ENCODE measurements at regions not wholly inside any gene's neighbourhood (a gene's known extent, or its start where the extent isn't known, plus 50 kb on each side); places are given as distances from the start of the nearest gene placed in this dataset.

GRCh38 chr1:88351960-88352359 lies 332.1 kb upstream of the PKN2 start:
- no peaks in the 10 kb centered on the region for H3K9me3 Mint-ChIP-seq
- H3K27ac Mint-ChIP-seq, result no peak overlapping the region
- no peak for DNase-seq
- no peaks in the 10 kb centered on the region for H3K36me3 Mint-ChIP-seq (ENCODE audit: low read depth)
- peaks cover 6% of the 10 kb centered on the region for H3K4me1 Mint-ChIP-seq
- H3K27me3 Mint-ChIP-seq (ENCODE audit: low read depth, poor library complexity), result peaks cover 4% of the 10 kb centered on the region
- TF ChIP-seq, protein P1, sequence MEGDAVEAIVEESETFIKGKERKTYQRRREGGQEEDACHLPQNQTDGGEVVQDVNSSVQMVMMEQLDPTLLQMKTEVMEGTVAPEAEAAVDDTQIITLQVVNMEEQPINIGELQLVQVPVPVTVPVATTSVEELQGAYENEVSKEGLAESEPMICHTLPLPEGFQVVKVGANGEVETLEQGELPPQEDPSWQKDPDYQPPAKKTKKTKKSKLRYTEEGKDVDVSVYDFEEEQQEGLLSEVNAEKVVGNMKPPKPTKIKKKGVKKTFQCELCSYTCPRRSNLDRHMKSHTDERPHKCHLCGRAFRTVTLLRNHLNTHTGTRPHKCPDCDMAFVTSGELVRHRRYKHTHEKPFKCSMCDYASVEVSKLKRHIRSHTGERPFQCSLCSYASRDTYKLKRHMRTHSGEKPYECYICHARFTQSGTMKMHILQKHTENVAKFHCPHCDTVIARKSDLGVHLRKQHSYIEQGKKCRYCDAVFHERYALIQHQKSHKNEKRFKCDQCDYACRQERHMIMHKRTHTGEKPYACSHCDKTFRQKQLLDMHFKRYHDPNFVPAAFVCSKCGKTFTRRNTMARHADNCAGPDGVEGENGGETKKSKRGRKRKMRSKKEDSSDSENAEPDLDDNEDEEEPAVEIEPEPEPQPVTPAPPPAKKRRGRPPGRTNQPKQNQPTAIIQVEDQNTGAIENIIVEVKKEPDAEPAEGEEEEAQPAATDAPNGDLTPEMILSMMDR (IDR thresholded peaks at IDR 0.05), result no peak
- H3K4me3 Mint-ChIP-seq, result no peak overlapping the region

- DNase-seq, result no peak
- peaks cover 6% of the 10 kb centered on the region for H3K4me1 Mint-ChIP-seq
- no peaks in the 10 kb centered on the region for H3K9me3 Mint-ChIP-seq
- no peak overlapping the region for H3K4me3 Mint-ChIP-seq
- TF ChIP-seq, protein P1 (IDR thresholded peaks at IDR 0.05), result no peak
- no peak overlapping the region for H3K27ac Mint-ChIP-seq
- no peaks in the 10 kb centered on the region for H3K36me3 Mint-ChIP-seq (ENCODE audit: low read depth)
- H3K27me3 Mint-ChIP-seq (ENCODE audit: low read depth, poor library complexity), result peaks cover 4% of the 10 kb centered on the region
These were observed 329.8 kb upstream of the PKN2 start for GRCh38 chr1:88354256-88354655.

DNA sequence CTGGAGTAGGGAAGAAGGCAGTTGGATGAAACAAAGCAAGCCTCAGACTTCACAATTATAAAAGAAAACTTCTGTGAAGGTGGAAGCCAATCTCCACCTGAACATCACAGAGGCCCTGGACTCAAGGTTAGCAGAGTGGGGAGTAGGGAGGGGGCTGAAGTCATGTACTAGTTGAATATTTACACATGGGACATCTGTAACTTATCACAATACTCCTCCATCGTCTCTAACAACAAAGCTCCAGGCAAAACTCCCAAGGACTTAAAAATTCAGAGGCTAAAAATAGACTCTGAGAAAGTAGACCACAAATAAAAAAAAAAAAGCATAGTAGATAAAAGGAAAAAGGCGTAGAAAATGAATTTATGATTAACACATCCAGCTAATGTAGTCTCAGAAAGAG lies 326.3 kb upstream of the PKN2 start:
- TF ChIP-seq, protein P1 (IDR thresholded peaks at IDR 0.05), result no peak
- H3K27ac Mint-ChIP-seq, result no peak overlapping the region
- DNase-seq, result no peak
- H3K9me3 Mint-ChIP-seq, result peaks cover 8% of the 10 kb centered on the region
- peaks cover 6% of the 10 kb centered on the region for H3K4me1 Mint-ChIP-seq
- no peak overlapping the region for H3K4me3 Mint-ChIP-seq
- H3K27me3 Mint-ChIP-seq (ENCODE audit: low read depth, poor library complexity), result no peaks in the 10 kb centered on the region
- no peaks in the 10 kb centered on the region for H3K36me3 Mint-ChIP-seq (ENCODE audit: low read depth)

- no peak for DNase-seq
- Mint-ChIP-seq H3K9me3 (no peaks in the 10 kb centered on the region), H3K4me1 (no peaks in the 10 kb centered on the region), H3K27me3 (ENCODE audit: low read depth, poor library complexity) (peaks cover 5% of the 10 kb centered on the region), H3K27ac (no peak overlapping the region), H3K36me3 (ENCODE audit: low read depth) (no peaks in the 10 kb centered on the region), H3K4me3 (no peak overlapping the region)
- TF ChIP-seq, protein P1 (IDR thresholded peaks at IDR 0.05), result no peak
These were observed 312.5 kb upstream of the PKN2 start for GRCh38 chr1:88371436-88372023.

GRCh38 chr1:88375977-88376376 lies 308.1 kb upstream of the PKN2 start:
- H3K4me1 Mint-ChIP-seq, result no peaks in the 10 kb centered on the region
- peaks cover 5% of the 10 kb centered on the region for H3K27me3 Mint-ChIP-seq (ENCODE audit: low read depth, poor library complexity)
- no peaks in the 10 kb centered on the region for H3K36me3 Mint-ChIP-seq (ENCODE audit: low read depth)
- no peaks in the 10 kb centered on the region for H3K9me3 Mint-ChIP-seq
- no peak overlapping the region for H3K4me3 Mint-ChIP-seq
- no peak for DNase-seq
- TF ChIP-seq, protein P1 (IDR thresholded peaks at IDR 0.05), result no peak
- H3K27ac Mint-ChIP-seq, result no peak overlapping the region

DNA sequence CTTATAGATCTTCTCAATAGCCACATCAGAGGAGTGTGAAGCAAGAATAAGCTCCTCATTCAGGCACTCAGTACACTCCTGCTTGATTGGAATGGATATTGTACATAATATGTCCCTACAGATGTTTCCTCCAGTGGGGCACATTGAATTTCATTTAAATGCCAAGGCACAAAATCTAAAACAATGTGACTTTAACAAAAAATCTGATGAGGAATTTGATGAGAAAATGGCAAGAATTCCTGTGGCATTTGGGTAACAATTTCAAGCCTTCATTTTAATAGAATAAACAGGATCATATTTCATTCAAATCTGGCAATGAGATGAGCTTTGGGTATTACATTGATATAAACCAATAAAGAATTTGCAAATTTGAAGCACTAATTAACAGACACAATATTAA lies 307.7 kb upstream of the PKN2 start:
- TF ChIP-seq, protein P1 (IDR thresholded peaks at IDR 0.05), result no peak
- Mint-ChIP-seq H3K9me3 (no peaks in the 10 kb centered on the region), H3K27ac (no peak overlapping the region), H3K4me1 (no peaks in the 10 kb centered on the region), H3K36me3 (ENCODE audit: low read depth) (no peaks in the 10 kb centered on the region), H3K4me3 (no peak overlapping the region), H3K27me3 (ENCODE audit: low read depth, poor library complexity) (peaks cover 5% of the 10 kb centered on the region)
- no peak for DNase-seq
